Activated T-helper 2 cell treated with anti-CD3 and anti-CD28 coated beads, Interferon-gamma antibody, Interleukin-2, Interleukin-4, amounts not matched to agents 10 μg/mL and 5 μg/mL and 100 μg/mL, durations not matched to agents 14 hours and 24 hours and 36 hours (primary cell): ENCODE measurements at regions not wholly inside any gene's neighbourhood (a gene's known extent, or its start where the extent isn't known, plus 50 kb on each side); places are given as distances from the start of the nearest gene placed in this dataset.

Experiments used
- DNase-seq: peaks from one replicate; pipeline ENCODE4 v3.0.0; 2021; ENCODE audit warnings: low spot score
- H3K27ac Mint-ChIP-seq: one replicate; pipeline ENCODE4 v1.8.0; 2021; ENCODE audit warnings: mixed read lengths
- H3K27me3 Mint-ChIP-seq: one replicate; pipeline ENCODE4 v1.8.0; 2021; ENCODE audit warnings: low read depth, mixed read lengths
- H3K36me3 Mint-ChIP-seq: one replicate; pipeline ENCODE4 v1.8.0; 2021; ENCODE audit warnings: low read depth, mixed read lengths
- H3K4me1 Mint-ChIP-seq: one replicate; pipeline ENCODE4 v1.8.0; 2021; ENCODE audit warnings: low read depth, mixed read lengths
- H3K4me3 Mint-ChIP-seq: one replicate; pipeline ENCODE4 v1.8.0; 2021; ENCODE audit warnings: low read depth, mild to moderate bottlenecking, moderate library complexity, mixed read lengths
- H3K9me3 Mint-ChIP-seq: one replicate; pipeline ENCODE4 v1.8.0; 2021; ENCODE audit warnings: mixed read lengths
- intact Hi-C: fragments of 100-400 bp; cut with micrococcal nuclease; formaldehyde crosslinking; loops from one replicate; pipeline ENCODE4 v1.15.1; 2023

DNA sequence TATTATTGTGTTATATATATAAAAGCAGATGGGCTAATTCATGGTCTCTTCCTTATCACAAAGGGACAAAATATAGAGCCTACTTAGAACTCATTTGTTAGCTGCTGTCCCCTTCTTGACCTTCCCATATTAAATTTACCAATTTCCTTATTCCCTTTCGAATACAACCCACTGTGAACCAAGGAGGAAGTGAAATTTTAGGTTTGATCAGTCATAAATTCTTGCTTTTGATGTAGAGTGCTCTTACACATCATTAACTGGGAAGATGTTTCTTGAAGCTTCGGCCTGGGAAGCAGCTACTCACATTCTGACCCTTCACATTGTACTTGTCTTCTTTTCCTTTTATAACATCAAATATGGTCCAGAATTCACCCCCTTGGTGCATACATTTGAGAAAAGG lies 579.0 kb downstream of the LRFN5 start:
- DNase-seq, result no peak
- no peaks in the 10 kb centered on the region for H3K4me1 Mint-ChIP-seq
- no peaks in the 10 kb centered on the region for H3K36me3 Mint-ChIP-seq
- intact Hi-C loops, result no loop called here
- H3K4me3 Mint-ChIP-seq, result no peak overlapping the region
- H3K9me3 Mint-ChIP-seq, result peaks cover 47% of the 10 kb centered on the region
- H3K27me3 Mint-ChIP-seq, result no peaks in the 10 kb centered on the region
- H3K27ac Mint-ChIP-seq, result no peak overlapping the region

DNA sequence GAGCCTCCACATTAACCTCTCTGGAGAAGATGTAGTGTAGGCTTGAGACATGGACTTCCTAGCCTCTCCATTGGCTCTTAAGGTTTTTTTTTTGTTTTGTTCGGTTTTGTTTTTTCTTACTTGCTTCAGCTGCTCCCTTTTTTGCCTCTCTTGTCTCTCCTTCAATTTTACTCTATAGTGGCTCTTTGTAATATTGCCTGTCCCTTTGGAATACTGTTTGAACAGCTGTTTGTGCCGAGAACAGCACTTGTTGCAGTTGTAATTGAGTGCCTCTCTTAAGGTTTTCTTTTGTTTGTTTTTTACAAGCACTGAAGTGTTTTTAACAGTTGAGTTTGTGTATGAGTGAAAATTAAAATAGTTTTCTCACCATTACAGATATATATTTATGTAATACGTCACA lies 567.7 kb downstream of the LRFN5 start:
- H3K4me1 Mint-ChIP-seq, result no peaks in the 10 kb centered on the region
- no peak overlapping the region for H3K4me3 Mint-ChIP-seq
- DNase-seq, result no peak
- H3K9me3 Mint-ChIP-seq, result peaks cover 36% of the 10 kb centered on the region
- intact Hi-C loops, result no loop called here
- no peak overlapping the region for H3K27ac Mint-ChIP-seq
- H3K27me3 Mint-ChIP-seq, result no peaks in the 10 kb centered on the region
- H3K36me3 Mint-ChIP-seq, result no peaks in the 10 kb centered on the region

DNA sequence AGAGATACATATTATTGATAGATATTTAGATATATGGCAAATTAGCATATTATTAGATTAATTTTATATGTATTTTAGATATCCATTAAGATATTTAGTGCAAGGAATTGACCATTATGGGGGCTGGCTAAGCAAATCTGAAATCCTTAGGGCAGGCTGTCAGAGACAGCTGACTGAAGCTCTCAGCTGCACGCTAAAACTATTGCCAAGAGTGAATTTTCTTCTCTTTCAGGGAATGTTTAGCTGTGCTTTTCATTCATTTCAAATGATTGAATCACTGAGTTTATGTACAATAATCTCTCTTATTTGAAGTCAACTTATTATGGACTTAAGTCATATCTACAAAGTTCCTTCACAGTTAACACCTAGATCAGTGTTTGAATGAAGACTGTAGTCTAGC lies 566.5 kb downstream of the LRFN5 start:
- Mint-ChIP-seq H3K27ac (no peak overlapping the region), H3K9me3 (peaks cover 44% of the 10 kb centered on the region), H3K4me1 (no peaks in the 10 kb centered on the region), H3K27me3 (no peaks in the 10 kb centered on the region), H3K36me3 (no peaks in the 10 kb centered on the region), H3K4me3 (no peak overlapping the region)
- intact Hi-C loops, result no loop called here
- DNase-seq, result no peak

DNA sequence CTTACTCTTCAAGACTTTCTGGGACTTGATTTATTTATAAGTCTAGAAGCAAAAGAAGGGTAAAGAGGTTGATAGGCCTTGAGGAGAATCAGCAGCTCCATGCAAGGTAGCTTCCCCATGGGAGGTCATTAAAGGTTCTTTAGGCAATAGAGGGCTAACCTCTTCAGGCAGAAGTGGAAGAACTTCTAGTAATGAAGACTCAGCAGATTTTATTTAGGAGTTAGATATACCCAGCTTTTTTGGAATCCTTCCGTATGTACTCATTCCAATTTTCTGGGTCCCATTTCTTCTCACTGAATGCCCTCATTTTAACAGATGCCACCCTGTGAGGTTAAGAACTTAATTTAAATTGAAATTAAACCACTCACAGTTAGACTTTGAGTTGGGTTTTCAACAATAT lies 565.6 kb downstream of the LRFN5 start:
- no peak overlapping the region for H3K27ac Mint-ChIP-seq
- H3K4me3 Mint-ChIP-seq, result no peak overlapping the region
- intact Hi-C loops, result no loop called here
- no peak for DNase-seq
- no peaks in the 10 kb centered on the region for H3K4me1 Mint-ChIP-seq
- H3K9me3 Mint-ChIP-seq, result peaks cover 54% of the 10 kb centered on the region
- H3K27me3 Mint-ChIP-seq, result no peaks in the 10 kb centered on the region
- no peaks in the 10 kb centered on the region for H3K36me3 Mint-ChIP-seq

DNA sequence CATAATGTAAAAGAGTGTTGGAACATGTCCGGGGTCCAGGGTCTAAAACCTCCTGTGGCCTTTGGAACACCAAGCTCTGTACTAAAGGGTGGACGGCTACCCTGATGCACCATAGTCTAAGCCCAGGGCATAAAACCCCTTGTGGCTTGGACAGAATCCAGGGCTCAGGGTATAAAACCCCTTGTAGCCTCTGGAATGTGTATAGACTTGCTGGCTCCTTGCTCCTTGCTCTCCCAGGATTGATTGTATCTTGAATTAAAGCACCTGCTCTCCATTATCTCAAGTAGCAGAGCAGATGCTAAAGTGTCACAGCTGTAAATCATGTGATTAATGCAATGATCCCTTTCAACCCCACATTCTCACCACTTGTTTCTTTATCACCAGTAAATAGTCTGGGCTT lies 556.5 kb downstream of the LRFN5 start:
- no peaks in the 10 kb centered on the region for H3K4me1 Mint-ChIP-seq
- DNase-seq, result no peak
- intact Hi-C loops, result no loop called here
- no peaks in the 10 kb centered on the region for H3K36me3 Mint-ChIP-seq
- no peak overlapping the region for H3K27ac Mint-ChIP-seq
- H3K4me3 Mint-ChIP-seq, result no peak overlapping the region
- H3K27me3 Mint-ChIP-seq, result no peaks in the 10 kb centered on the region
- H3K9me3 Mint-ChIP-seq, result peaks cover 39% of the 10 kb centered on the region

DNA sequence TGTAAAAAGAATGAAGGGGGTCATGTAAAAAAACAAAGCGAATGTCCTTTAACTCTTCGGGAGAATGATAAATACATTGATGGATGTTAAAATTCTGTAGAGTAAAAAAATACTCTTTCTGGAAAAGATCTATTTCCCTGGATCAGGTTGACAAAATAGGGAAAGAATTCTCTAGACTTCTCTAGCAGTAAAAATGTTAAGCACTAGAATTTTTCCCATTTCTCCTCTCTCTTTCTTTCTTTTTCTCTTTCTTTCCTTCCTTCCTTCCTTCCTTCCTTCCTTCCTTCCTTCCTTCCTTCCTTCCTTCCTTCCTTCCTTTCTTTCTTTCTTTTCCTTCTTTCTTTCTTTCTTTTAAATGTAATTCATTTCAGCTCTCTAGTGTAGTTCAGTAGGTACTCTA lies 552.5 kb downstream of the LRFN5 start:
- no peaks in the 10 kb centered on the region for H3K27me3 Mint-ChIP-seq
- no peaks in the 10 kb centered on the region for H3K4me1 Mint-ChIP-seq
- H3K9me3 Mint-ChIP-seq, result peaks cover 19% of the 10 kb centered on the region
- intact Hi-C loops, result no loop called here
- H3K4me3 Mint-ChIP-seq, result no peak overlapping the region
- H3K36me3 Mint-ChIP-seq, result no peaks in the 10 kb centered on the region
- no peak overlapping the region for H3K27ac Mint-ChIP-seq
- DNase-seq, result no peak

DNA sequence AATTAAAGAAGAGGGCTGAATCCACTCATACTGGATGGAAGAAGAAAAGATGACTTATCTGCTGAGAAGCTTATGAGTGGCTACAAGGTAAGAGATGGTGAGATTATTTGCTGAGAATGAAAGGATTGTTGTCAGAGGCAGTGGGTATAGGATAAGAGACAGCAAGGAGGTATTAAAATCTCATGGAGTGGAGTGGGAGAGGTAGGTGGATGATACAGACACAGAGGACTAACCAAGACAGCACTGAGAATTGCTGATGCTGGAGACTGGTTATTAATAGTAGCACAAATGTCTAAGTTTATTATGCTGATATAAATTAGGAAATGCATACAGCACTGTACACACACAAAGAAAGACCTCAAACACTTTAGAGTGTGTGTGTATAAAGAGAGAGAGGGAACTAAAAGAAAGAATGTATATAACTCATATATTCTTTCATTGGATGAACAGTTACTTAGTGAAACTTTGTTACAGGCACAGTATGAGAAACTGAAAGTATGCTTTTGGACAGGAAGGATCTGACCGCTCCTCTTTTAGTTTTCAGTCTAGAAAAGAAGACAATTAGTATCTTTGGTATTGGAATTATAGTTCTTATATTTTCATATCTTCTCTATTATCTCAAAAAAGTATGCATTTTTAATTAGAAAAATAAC lies 543.1 kb downstream of the LRFN5 start:
- Mint-ChIP-seq H3K27ac (no peak overlapping the region), H3K4me3 (no peak overlapping the region), H3K36me3 (no peaks in the 10 kb centered on the region), H3K4me1 (no peaks in the 10 kb centered on the region), H3K9me3 (peaks cover 23% of the 10 kb centered on the region), H3K27me3 (no peaks in the 10 kb centered on the region)
- DNase-seq, result no peak
- intact Hi-C loops, result no loop called here

DNA sequence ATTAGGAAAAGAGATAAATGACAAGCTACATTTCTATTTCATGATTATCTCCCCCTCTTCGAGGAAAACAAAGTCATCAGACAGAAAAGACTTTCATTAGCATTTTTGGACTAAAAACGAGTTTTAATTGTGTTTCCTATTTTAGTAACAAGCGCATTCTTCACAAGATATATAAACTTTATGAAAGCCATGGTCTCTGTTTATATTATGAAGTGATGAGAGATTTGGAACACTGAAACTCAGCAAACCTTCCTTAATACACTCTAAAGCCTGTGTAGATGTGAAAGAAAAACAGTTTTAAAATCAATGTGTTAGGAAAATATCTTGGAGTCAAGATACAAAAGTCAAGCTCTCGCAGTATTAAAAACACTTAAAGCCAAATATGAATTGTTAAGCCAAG lies 539.1 kb downstream of the LRFN5 start:
- H3K36me3 Mint-ChIP-seq, result no peaks in the 10 kb centered on the region
- H3K27me3 Mint-ChIP-seq, result no peaks in the 10 kb centered on the region
- no peak overlapping the region for H3K27ac Mint-ChIP-seq
- intact Hi-C loops, result no loop called here
- DNase-seq, result no peak
- H3K4me3 Mint-ChIP-seq, result no peak overlapping the region
- no peaks in the 10 kb centered on the region for H3K4me1 Mint-ChIP-seq
- H3K9me3 Mint-ChIP-seq, result peaks cover 26% of the 10 kb centered on the region

DNA sequence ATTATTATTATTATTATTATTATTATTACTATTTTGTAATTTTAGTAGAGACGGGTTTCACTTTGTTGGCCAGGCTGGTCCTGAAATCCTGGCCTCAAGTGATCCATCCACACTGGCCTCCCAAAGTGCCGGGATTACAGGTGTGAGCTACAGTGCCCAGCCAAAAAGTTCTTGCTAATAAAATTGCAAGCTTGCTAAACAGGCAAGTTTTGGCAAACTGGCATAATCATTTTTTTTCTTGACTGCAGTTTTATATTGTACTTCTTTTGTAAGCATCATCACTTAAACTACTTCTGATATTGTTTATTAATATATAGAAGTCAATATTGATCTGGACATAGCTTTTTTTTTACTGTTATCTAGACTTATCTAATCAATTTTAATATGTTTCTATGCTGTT lies 536.4 kb downstream of the LRFN5 start:
- no peaks in the 10 kb centered on the region for H3K36me3 Mint-ChIP-seq
- no peak overlapping the region for H3K4me3 Mint-ChIP-seq
- no peaks in the 10 kb centered on the region for H3K27me3 Mint-ChIP-seq

DNA sequence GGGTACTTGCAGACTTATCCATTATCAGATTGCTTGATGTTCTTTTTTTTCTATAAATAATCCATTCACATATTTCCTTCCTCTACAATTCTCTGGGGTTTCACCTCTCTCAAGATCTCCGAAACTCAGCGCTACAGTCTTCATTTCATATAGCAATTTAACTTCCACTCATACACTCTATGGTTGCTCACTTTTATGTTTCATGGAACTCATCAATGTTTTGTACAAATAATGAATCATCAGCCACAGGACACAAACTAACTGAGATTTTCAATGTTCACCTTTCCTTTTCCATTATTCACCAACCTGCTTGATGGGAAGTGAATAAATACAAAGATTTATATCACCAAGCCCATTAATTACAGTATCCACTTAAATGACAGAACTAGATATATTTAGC lies 534.7 kb downstream of the LRFN5 start:
- Mint-ChIP-seq H3K9me3 (peaks cover 24% of the 10 kb centered on the region), H3K4me1 (no peaks in the 10 kb centered on the region), H3K4me3 (no peak overlapping the region), H3K36me3 (no peaks in the 10 kb centered on the region), H3K27me3 (no peaks in the 10 kb centered on the region), H3K27ac (no peak overlapping the region)
- DNase-seq, result no peak
- intact Hi-C loops, result no loop called here

More for the DNA sequence above, 536.4 kb downstream of the LRFN5 start:
- no peak overlapping the region for H3K27ac Mint-ChIP-seq
- H3K4me1 Mint-ChIP-seq, result no peaks in the 10 kb centered on the region
- peaks cover 24% of the 10 kb centered on the region for H3K9me3 Mint-ChIP-seq
- intact Hi-C loops, result no loop called here
- DNase-seq, result no peak

DNA sequence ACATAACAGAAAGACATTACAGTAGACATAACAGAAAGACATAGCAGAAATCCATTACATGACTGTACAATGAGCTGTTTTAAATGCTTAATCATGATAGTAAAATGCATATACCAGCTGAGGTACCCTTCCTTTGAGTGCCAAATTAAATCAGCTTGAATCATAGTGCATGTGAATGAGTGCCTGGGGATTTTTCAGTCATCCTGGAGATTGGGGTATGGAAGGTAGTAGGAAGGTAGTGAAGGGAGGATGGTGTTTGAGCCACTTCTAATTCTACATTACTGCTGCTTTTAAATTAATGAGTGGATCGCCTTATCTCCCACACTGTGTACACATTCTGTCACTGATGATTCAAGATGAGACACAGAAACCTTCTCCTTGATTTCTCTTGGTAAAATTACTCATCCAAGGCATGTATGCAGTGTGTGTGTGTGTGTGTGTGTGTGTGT lies 534.2 kb downstream of the LRFN5 start:
- Mint-ChIP-seq H3K36me3 (no peaks in the 10 kb centered on the region), H3K27me3 (no peaks in the 10 kb centered on the region), H3K4me1 (no peaks in the 10 kb centered on the region), H3K27ac (no peak overlapping the region), H3K9me3 (peaks cover 24% of the 10 kb centered on the region), H3K4me3 (no peak overlapping the region)
- no peak for DNase-seq
- intact Hi-C loops, result no loop called here

DNA sequence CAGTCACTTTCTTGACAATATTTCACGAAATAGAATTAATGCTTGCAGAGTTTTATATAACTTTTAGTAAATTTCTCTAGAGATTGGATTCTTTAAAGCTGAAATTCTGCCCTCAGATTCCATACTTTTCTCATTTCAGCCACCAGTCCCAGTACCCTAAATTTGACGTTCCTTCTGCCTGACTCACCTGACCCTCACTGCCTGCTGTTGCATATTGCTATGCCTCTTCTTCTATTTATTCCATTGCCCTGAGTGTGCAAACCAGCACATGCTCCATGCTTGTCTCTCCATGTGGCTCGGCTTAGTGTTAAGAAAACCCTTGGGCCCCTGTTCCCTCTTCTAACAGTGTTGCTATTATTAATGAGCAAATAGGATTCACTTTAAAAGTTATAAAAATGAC lies 533.3 kb downstream of the LRFN5 start:
- no peaks in the 10 kb centered on the region for H3K27me3 Mint-ChIP-seq
- H3K9me3 Mint-ChIP-seq, result peaks cover 24% of the 10 kb centered on the region
- no peak overlapping the region for H3K27ac Mint-ChIP-seq
- no peak for DNase-seq
- intact Hi-C loops, result no loop called here
- H3K4me1 Mint-ChIP-seq, result no peaks in the 10 kb centered on the region
- H3K4me3 Mint-ChIP-seq, result no peak overlapping the region
- no peaks in the 10 kb centered on the region for H3K36me3 Mint-ChIP-seq

DNA sequence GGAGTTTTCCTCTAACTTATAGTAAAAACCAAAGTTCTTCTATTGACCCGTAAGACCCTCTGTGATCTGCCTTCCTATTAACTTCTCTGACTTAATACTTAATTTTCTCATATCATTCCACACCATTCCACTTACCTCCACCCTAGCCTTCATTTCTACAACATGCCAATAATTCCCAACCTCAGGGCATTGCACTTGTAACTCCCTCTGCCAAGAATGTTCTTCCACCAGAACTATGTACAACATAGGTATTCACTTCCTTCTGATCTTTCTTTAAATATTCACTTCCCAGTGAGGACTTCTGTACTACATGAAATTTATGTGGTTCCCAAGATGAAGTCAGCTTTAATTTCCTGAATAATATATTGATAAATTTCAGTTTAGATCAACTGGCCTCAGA lies 531.7 kb downstream of the LRFN5 start:
- Mint-ChIP-seq H3K4me3 (no peak overlapping the region), H3K27me3 (no peaks in the 10 kb centered on the region), H3K27ac (no peak overlapping the region), H3K36me3 (no peaks in the 10 kb centered on the region), H3K4me1 (no peaks in the 10 kb centered on the region), H3K9me3 (peaks cover 32% of the 10 kb centered on the region)
- DNase-seq, result no peak
- intact Hi-C loops, result no loop called here

DNA sequence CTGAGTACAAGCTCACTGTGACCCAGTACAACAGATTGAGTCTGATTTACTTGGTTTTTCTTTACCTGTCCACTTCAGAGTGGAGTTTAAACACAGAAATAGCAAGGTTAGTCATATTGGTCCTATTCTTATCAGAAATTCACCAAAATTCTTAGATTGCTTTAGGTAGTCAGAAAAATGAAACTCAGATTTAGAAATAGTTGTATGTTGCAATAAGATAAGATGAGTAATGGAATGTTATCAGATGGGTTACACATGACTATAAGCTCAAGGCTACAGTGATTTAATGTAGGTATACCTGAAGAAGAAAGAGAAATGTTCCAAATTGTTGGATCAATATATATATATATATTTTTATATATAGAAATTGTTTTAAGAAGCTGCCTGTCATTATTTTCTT lies 524.1 kb downstream of the LRFN5 start:
- H3K9me3 Mint-ChIP-seq, result peaks cover 33% of the 10 kb centered on the region
- no peak for DNase-seq
- H3K36me3 Mint-ChIP-seq, result no peaks in the 10 kb centered on the region
- intact Hi-C loops, result no loop called here
- H3K27me3 Mint-ChIP-seq, result no peaks in the 10 kb centered on the region
- no peak overlapping the region for H3K27ac Mint-ChIP-seq
- no peak overlapping the region for H3K4me3 Mint-ChIP-seq
- H3K4me1 Mint-ChIP-seq, result no peaks in the 10 kb centered on the region
